ENCODE measurements at regions not wholly inside any gene's neighbourhood (a gene's known extent, or its start where the extent isn't known, plus 50 kb on each side); places are given as distances from the start of the nearest gene placed in this dataset.
"Not testable (repeated sequence)": the region's sequence is repeated elsewhere in the genome, so short reads cannot be mapped to it uniquely, and the experiment has no call there.

DNA sequence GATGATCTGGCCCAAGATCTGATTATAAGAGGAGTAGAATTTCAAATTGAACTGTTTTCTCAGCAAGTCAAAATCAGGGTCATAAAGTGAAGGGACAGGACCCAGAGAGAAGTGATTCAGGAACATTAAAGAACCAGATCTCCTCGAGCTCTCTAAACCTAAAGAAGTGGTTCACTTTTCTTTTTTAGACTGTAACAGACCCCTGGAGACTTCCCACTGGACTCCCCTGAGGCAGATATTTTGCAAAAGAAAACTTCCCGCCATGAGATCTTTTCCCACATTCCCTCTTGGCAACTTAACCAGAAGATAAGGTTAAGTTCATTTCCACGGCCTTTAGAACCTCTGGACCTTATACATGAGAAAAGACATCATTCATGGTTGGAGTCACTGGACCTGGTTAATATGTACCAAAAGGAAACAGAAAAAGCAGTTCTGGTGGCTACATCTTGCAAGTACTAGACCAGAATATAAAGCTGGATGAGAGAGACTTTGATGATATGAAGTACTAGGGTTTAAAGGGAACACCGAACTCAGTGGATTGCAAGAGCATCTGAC, 1061.4 kb downstream of the MRPL39 start:
- Mint-ChIP-seq H3K4me1 (no peaks in the 10 kb centered on the region), H3K9me3 (peaks cover 3% of the 10 kb centered on the region in 2 donors), H3K27me3 (ENCODE audit: low read depth in 2 of 2) (no peaks in the 10 kb centered on the region), H3K4me3 (no peak overlapping the region), H3K36me3 (no peaks in the 10 kb centered on the region), H3K27ac (no peak overlapping the region)
- TF ChIP-seq, protein P1, sequence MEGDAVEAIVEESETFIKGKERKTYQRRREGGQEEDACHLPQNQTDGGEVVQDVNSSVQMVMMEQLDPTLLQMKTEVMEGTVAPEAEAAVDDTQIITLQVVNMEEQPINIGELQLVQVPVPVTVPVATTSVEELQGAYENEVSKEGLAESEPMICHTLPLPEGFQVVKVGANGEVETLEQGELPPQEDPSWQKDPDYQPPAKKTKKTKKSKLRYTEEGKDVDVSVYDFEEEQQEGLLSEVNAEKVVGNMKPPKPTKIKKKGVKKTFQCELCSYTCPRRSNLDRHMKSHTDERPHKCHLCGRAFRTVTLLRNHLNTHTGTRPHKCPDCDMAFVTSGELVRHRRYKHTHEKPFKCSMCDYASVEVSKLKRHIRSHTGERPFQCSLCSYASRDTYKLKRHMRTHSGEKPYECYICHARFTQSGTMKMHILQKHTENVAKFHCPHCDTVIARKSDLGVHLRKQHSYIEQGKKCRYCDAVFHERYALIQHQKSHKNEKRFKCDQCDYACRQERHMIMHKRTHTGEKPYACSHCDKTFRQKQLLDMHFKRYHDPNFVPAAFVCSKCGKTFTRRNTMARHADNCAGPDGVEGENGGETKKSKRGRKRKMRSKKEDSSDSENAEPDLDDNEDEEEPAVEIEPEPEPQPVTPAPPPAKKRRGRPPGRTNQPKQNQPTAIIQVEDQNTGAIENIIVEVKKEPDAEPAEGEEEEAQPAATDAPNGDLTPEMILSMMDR (IDR thresholded peaks at IDR 0.05) = no peak
- Histone ChIP-seq H3K4me3 (ENCODE audit: low read length) (no peak overlapping the region), H3K4me1 (ENCODE audit: control insufficient read depth, insufficient read depth, low read length) (no peaks in the 10 kb centered on the region), H3K36me3 (ENCODE audit: control insufficient read depth, insufficient read depth, low read length) (no peaks in the 10 kb centered on the region), H3K9me3 (ENCODE audit: control insufficient read depth, insufficient read depth, low read length) (no peaks in the 10 kb centered on the region), H3K27me3 (ENCODE audit: control insufficient read depth, insufficient read depth, low read length) (no peaks in the 10 kb centered on the region), H3K27ac (ENCODE audit: low read length) (no peak overlapping the region)
- ATAC-seq (no peak), DNase-seq (no peak)
- WGBS (ENCODE audit: insufficient coverage) = 70% methylated on average over 4 of the region's 4 CpGs
- intact Hi-C loops (cut with micrococcal nuclease) = no loop called here

DNA sequence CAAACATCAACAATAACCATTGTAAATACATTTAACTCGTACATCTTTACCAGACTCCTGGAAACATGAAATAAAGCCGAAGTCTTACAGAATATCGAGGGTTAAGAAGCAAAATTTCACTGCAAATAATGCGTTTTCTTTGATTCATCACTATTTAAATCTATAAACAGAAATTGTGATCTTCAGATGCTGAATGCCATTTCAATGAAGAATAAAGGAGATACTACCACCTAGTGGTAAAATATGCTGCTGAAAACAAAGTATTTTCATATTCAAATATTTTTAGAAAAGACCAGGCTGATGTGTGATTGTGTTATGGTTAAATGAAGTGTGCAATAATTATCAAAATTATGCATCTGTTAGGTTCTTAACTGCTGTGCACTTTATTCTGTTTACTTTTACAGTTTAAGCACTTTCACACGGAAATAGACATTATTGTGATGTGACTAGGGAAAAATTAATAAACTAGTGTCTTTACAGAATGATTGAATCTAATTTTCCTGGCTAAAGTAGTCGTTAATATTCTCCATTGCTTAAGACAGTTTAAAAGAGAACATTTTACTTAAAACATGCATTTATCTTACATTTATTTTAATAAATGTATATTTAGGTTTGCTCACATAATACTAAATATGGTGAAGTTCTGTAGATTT, 1093.1 kb downstream of the MRPL39 start:
- no peaks in the 10 kb centered on the region for H3K36me3 Mint-ChIP-seq
- H3K27me3 Mint-ChIP-seq (ENCODE audit: low read depth in 2 of 2) = no peaks in the 10 kb centered on the region
- no peak overlapping the region for H3K4me3 ChIP-seq (ENCODE audit: low read length)
- H3K4me1 Mint-ChIP-seq = no peaks in the 10 kb centered on the region
- no peaks in the 10 kb centered on the region for H3K27me3 ChIP-seq (ENCODE audit: control insufficient read depth, insufficient read depth, low read length)
- DNase-seq (peak in 1 of 2 donors; percentile 12), ATAC-seq (no peak)
- TF ChIP-seq, protein P1 (IDR thresholded peaks at IDR 0.05) = peak; percentile 62
- 53% methylated on average over 4 of the region's 6 CpGs for WGBS (ENCODE audit: insufficient coverage)
- intact Hi-C loops (cut with micrococcal nuclease) = loop anchor here (5.0 kb wide), 2 partner anchors 137 to 662 kb away; no protein-coding TSS in a partner anchor
- no peaks in the 10 kb centered on the region for H3K36me3 ChIP-seq (ENCODE audit: control insufficient read depth, insufficient read depth, low read length)
- no peaks in the 10 kb centered on the region for H3K9me3 ChIP-seq (ENCODE audit: control insufficient read depth, insufficient read depth, low read length)
- no peak overlapping the region for H3K4me3 Mint-ChIP-seq
- no peak overlapping the region for H3K27ac Mint-ChIP-seq
- H3K27ac ChIP-seq (ENCODE audit: low read length) = no peak overlapping the region
- H3K9me3 Mint-ChIP-seq = no peaks in the 10 kb centered on the region
- no peaks in the 10 kb centered on the region for H3K4me1 ChIP-seq (ENCODE audit: control insufficient read depth, insufficient read depth, low read length)

DNA sequence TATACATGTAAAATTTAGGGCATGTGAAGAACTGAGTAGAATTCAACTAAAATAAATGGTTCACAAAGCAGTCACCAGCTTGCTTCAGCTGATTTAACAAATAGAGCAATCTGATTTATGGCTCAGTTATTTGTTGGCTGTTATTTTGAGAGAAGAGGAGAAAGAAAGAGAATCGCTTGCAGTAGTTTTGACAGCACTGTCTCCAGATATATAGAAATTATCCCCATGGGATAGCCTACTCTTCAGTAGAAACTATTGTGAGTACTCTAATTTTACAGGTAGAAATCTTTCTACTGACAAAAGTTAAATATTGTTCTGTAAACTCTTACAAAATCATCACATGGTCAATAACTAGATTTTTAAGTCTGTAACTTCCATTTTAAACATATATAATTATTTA, 1098.2 kb downstream of the MRPL39 start:
- no peak for DNase-seq
- TF ChIP-seq, protein P1 (IDR thresholded peaks at IDR 0.05) = no peak
- H3K9me3 ChIP-seq (ENCODE audit: control insufficient read depth, insufficient read depth, low read length) = no peaks in the 10 kb centered on the region
- Mint-ChIP-seq H3K36me3 (peaks cover 21% of the 10 kb centered on the region), H3K4me1 (no peaks in the 10 kb centered on the region), H3K4me3 (no peak overlapping the region), H3K27me3 (ENCODE audit: low read depth in 2 of 2) (no peaks in the 10 kb centered on the region), H3K27ac (no peak overlapping the region), H3K9me3 (peaks cover 6 to 12% of the 10 kb centered on the region in 2 donors)
- no peak overlapping the region for H3K4me3 ChIP-seq (ENCODE audit: low read length)
- no peak overlapping the region for H3K27ac ChIP-seq (ENCODE audit: low read length)
- no CpG with 5 or more reads among the region's 1 CpG for WGBS (ENCODE audit: insufficient coverage)
- no peaks in the 10 kb centered on the region for H3K27me3 ChIP-seq (ENCODE audit: control insufficient read depth, insufficient read depth, low read length)
- H3K4me1 ChIP-seq (ENCODE audit: control insufficient read depth, insufficient read depth, low read length) = no peaks in the 10 kb centered on the region
- no peak for ATAC-seq
- no peaks in the 10 kb centered on the region for H3K36me3 ChIP-seq (ENCODE audit: control insufficient read depth, insufficient read depth, low read length)
- intact Hi-C loops (cut with micrococcal nuclease) = no loop called here

- Histone ChIP-seq H3K4me1 (ENCODE audit: control insufficient read depth, insufficient read depth, low read length) (no peaks in the 10 kb centered on the region), H3K36me3 (ENCODE audit: control insufficient read depth, insufficient read depth, low read length) (no peaks in the 10 kb centered on the region), H3K9me3 (ENCODE audit: control insufficient read depth, insufficient read depth, low read length) (no peaks in the 10 kb centered on the region), H3K27ac (ENCODE audit: low read length) (no peak overlapping the region), H3K27me3 (ENCODE audit: control insufficient read depth, insufficient read depth, low read length) (no peaks in the 10 kb centered on the region), H3K4me3 (ENCODE audit: low read length) (no peak overlapping the region)
- Mint-ChIP-seq H3K4me1 (no peaks in the 10 kb centered on the region), H3K27ac (no peak overlapping the region), H3K27me3 (ENCODE audit: low read depth in 2 of 2) (no peaks in the 10 kb centered on the region), H3K4me3 (no peak overlapping the region), H3K9me3 (peaks cover 0 to 2% of the 10 kb centered on the region in 2 donors), H3K36me3 (peaks cover 12% of the 10 kb centered on the region)
- intact Hi-C loops (cut with micrococcal nuclease) = no loop called here
- ATAC-seq (no peak), DNase-seq (no peak)
- TF ChIP-seq, protein P1 (IDR thresholded peaks at IDR 0.05) = no peak
- no CpG with 5 or more reads among the region's 1 CpG for WGBS (ENCODE audit: insufficient coverage)
Measured at GRCh38 chr21:24486973-24487372, 1120.3 kb downstream of the MRPL39 start.

DNA sequence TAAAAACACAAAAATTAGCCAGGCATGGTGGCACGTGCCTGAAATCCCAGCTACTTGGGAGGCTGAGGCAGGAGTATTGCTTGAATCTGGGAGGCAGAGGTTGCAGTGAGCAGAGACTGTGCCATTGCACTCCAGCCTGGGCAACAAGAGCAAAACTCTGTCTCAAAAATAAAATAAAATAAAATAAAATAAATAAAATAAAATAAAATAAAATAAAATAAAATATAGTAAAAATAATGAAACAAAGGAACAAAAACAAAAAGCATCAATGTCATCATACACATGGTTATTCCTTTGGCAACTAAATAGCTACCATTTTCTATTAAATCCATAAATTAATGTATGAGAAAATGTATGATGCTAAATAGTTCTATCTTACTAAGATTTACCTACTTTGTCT, 1123.9 kb downstream of the MRPL39 start:
- H3K4me1 Mint-ChIP-seq; H3K9me3 ChIP-seq (ENCODE audit: control insufficient read depth, insufficient read depth, low read length); H3K36me3 ChIP-seq (ENCODE audit: control insufficient read depth, insufficient read depth, low read length); DNase-seq; H3K27ac ChIP-seq (ENCODE audit: low read length); H3K4me3 ChIP-seq (ENCODE audit: low read length); H3K4me3 Mint-ChIP-seq; H3K9me3 Mint-ChIP-seq; H3K4me1 ChIP-seq (ENCODE audit: control insufficient read depth, insufficient read depth, low read length); intact Hi-C loops (cut with micrococcal nuclease); H3K27ac Mint-ChIP-seq; ATAC-seq; H3K36me3 Mint-ChIP-seq; H3K27me3 ChIP-seq (ENCODE audit: control insufficient read depth, insufficient read depth, low read length); H3K27me3 Mint-ChIP-seq (ENCODE audit: low read depth in 2 of 2): not testable (repeated sequence)
- WGBS (ENCODE audit: insufficient coverage) = 100% methylated on average over 1 of the region's 1 CpG

Data from natural killer cell (primary cell).